SK-N-SH (cell line): ENCODE measurements at regions not wholly inside any gene's neighbourhood (a gene's known extent, or its start where the extent isn't known, plus 50 kb on each side); places are given as distances from the start of the nearest gene placed in this dataset.

ENCODE experiments used
- CTCF ChIA-PET: fragments of 300-600, 350-600 bp; formaldehyde crosslinking; extraction: SDS; loops from one replicate; lab custom pipeline; 2021; lab: Yijun Ruan, JAX
- POLR2A ChIA-PET: fragments of 350-600 bp; sonication (Branson Sonifier 250); formaldehyde crosslinking; extraction: SDS; loops from one replicate; lab custom pipeline; 2020; ENCODE audit warnings: antibody characterized with exemption, inconsistent platforms; lab: Yijun Ruan, JAX
- DNase-seq: peaks from one replicate; pipeline ENCODE4 v3.0.0; 2012
- H2AFZ ChIP-seq: fragments of 200-600 bp; sonication (generic); 2 replicates; pipeline ENCODE4 v1.8.1; 2016; ENCODE audit warnings: antibody characterized with exemption, mild to moderate bottlenecking, low read depth
- H3F3A ChIP-seq: fragments of 200-600 bp; sonication (generic); replicated peaks from 2 replicates; pipeline ENCODE3; 2016; ENCODE audit warnings: antibody characterized with exemption, mild to moderate bottlenecking; ENCODE audit not compliant: insufficient read depth
- H3K27ac ChIP-seq, 2 experiments: fragments of 200-500 bp in 1 of 2; fragments of 200-600 bp in 1 of 2; sonication (Bioruptor generic) in 1 of 2; sonication (generic), shearing (Covaris generic) in 1 of 2; 2 replicates each; pipeline versions ENCODE4 v1.5.1 to v1.6.1; 2014 to 2016; ENCODE audit warnings: low read depth in 2 of 2, inconsistent platforms in 1 of 2, low read length in 1 of 2, mild to moderate bottlenecking in 1 of 2, mixed read lengths in 1 of 2
- H3K27me3 ChIP-seq: fragments of 200-600 bp; sonication (generic), shearing (Covaris generic); 2 replicates; pipeline ENCODE4 v1.6.1; 2016; ENCODE audit warnings: mixed run types; ENCODE audit not compliant: insufficient read depth
- H3K36me3 ChIP-seq, 2 experiments: fragments of 200-500 bp in 1 of 2; fragments of 200-600 bp in 1 of 2; sonication (Bioruptor generic) in 1 of 2; sonication (generic) in 1 of 2; replicated peaks in 1 of 2; 2 replicates each; pipeline versions ENCODE3 to v1.5.1; 2014 to 2016; ENCODE audit warnings: low read length in 1 of 2, mild to moderate bottlenecking in 1 of 2; ENCODE audit not compliant: insufficient read depth in 2 of 2, control insufficient read depth in 1 of 2
- H3K4me1 ChIP-seq, 2 experiments: fragments of 200-500 bp in 1 of 2; fragments of 200-600 bp in 1 of 2; sonication (Bioruptor generic) in 1 of 2; sonication (generic), shearing (Covaris generic) in 1 of 2; 2 replicates each; pipeline versions ENCODE4 v1.5.1 to v1.6.1; 2014 to 2016; ENCODE audit warnings: low read depth in 1 of 2, low read length in 1 of 2, mixed run types in 1 of 2; ENCODE audit not compliant: insufficient read depth in 2 of 2, control insufficient read depth in 1 of 2
- H3K4me2 ChIP-seq: fragments of 200-600 bp; sonication (generic), shearing (Covaris generic); 2 replicates; pipeline ENCODE4 v1.6.1; 2017; ENCODE audit warnings: mixed run types
- H3K4me3 ChIP-seq, 2 experiments: fragments of 200-500 bp in 1 of 2; fragments of 200-600 bp in 1 of 2; sonication (Bioruptor generic) in 1 of 2; sonication (generic), shearing (Covaris generic) in 1 of 2; 2 replicates each; pipeline versions ENCODE4 v1.5.1 to v1.8.1; 2014 to 2016; ENCODE audit warnings: low read depth in 2 of 2, inconsistent platforms in 1 of 2, low read length in 1 of 2, mild to moderate bottlenecking in 1 of 2, mixed read lengths in 1 of 2, moderate library complexity in 1 of 2
- H3K79me2 ChIP-seq: fragments of 200-600 bp; sonication (generic); 2 replicates; pipeline ENCODE4 v1.8.1; 2017; ENCODE audit warnings: mild to moderate bottlenecking; ENCODE audit not compliant: insufficient read depth
- H3K9ac ChIP-seq: fragments of 200-600 bp; sonication (generic); 2 replicates; pipeline ENCODE4 v1.6.1; 2017; ENCODE audit warnings: mixed run types
- H3K9me2 ChIP-seq: fragments of 200-600 bp; sonication (generic); 2 replicates; pipeline ENCODE4 v1.6.1; 2017; ENCODE audit warnings: mixed run types
- H3K9me3 ChIP-seq: fragments of 200-600 bp; sonication (generic); 2 replicates; pipeline ENCODE4 v1.6.1; 2017; ENCODE audit warnings: mixed run types, mild to moderate bottlenecking, moderate library complexity
- H4K20me1 ChIP-seq: fragments of 200-600 bp; sonication (generic); 2 replicates; pipeline ENCODE4 v1.6.1; 2017; ENCODE audit warnings: mild to moderate bottlenecking, mixed run types; ENCODE audit not compliant: insufficient read depth
- EP300 ChIP-seq, 2 experiments: IDR thresholded peaks; 2 replicates each; pipeline versions ENCODE4 v1.4.0 to v1.6.1; 2012; ENCODE audit warnings: borderline replicate concordance in 1 of 2, low read depth in 1 of 2, low read length in 1 of 2
- FOSL2 ChIP-seq: IDR thresholded peaks from 2 replicates; pipeline ENCODE4 v1.4.0; 2012; ENCODE audit warnings: low read depth, mild to moderate bottlenecking, moderate library complexity, borderline replicate concordance
- FOXJ3 ChIP-seq: sonication (generic); formaldehyde crosslinking; IDR thresholded peaks from 2 replicates; pipeline ENCODE4 v1.5.1; 2020; ENCODE audit warnings: mild to moderate bottlenecking, missing genetic modification reagents
- FOXM1 ChIP-seq: IDR thresholded peaks from 2 replicates; pipeline ENCODE4 v1.4.0; 2012; ENCODE audit warnings: low read depth, mild to moderate bottlenecking
- IRF3 ChIP-seq: fragments of 150-350 bp; IDR thresholded peaks from 2 replicates; pipeline ENCODE4 v1.6.1; 2016; ENCODE audit warnings: mild to moderate bottlenecking, low read depth, low read length
- JUND ChIP-seq: IDR thresholded peaks from 2 replicates; pipeline ENCODE4 v1.4.0; 2012
- NFIC ChIP-seq: IDR thresholded peaks from 2 replicates; pipeline ENCODE4 v1.4.0; 2012; ENCODE audit warnings: borderline replicate concordance
- NRF1 ChIP-seq: IDR thresholded peaks from 2 replicates; pipeline ENCODE4 v1.6.1; 2012; ENCODE audit warnings: low read depth, mild to moderate bottlenecking, low read length
- POLR2AphosphoS5 ChIP-seq: IDR thresholded peaks from 2 replicates; pipeline ENCODE4 v1.6.1; 2012; ENCODE audit warnings: low read depth, low read length
- RFX5 ChIP-seq: IDR thresholded peaks from 2 replicates; pipeline ENCODE4 v1.6.1; 2012; ENCODE audit warnings: mild to moderate bottlenecking, improper control_type of control experiment, low read length
- SIN3A ChIP-seq: IDR thresholded peaks from 2 replicates; pipeline ENCODE4 v1.6.1; 2012; ENCODE audit warnings: low read depth, mild to moderate bottlenecking, low read length, moderate library complexity, borderline replicate concordance
- SMC3 ChIP-seq: IDR thresholded peaks from 2 replicates; pipeline ENCODE4 v1.6.1; 2012; ENCODE audit warnings: low read depth, low read length, improper control_type of control experiment
- TAF1 ChIP-seq: IDR thresholded peaks from 2 replicates; pipeline ENCODE4 v1.6.1; 2012; ENCODE audit warnings: low read depth, mild to moderate bottlenecking, low read length, moderate library complexity, borderline replicate concordance
- TEAD4 ChIP-seq: IDR thresholded peaks from 2 replicates; pipeline ENCODE4 v1.4.0; 2012; ENCODE audit warnings: mild to moderate bottlenecking, borderline replicate concordance; ENCODE audit not compliant: insufficient read depth
- USF1 ChIP-seq: IDR thresholded peaks from 2 replicates; pipeline ENCODE4 v1.4.0; 2012; ENCODE audit warnings: low read depth, borderline replicate concordance
- YY1 ChIP-seq: IDR thresholded peaks from 2 replicates; pipeline ENCODE4 v1.4.0; 2012; ENCODE audit warnings: low read depth, mild to moderate bottlenecking
- WGBS: methylation state at CpG from one replicate; pipeline ENCODE4 v1.1.6; 2017; ENCODE audit warnings: low lambda C conversion rate; 5-methylcytosine and 5-hydroxymethylcytosine counted together
- TF ChIP-seq, protein P1 (sequence below): fragments of 200-600 bp; sonication (generic); IDR thresholded peaks from 2 replicates; pipeline ENCODE4 v1.6.1; 2017; ENCODE audit warnings: antibody characterized with exemption, mild to moderate bottlenecking, moderate library complexity
- TF ChIP-seq, protein P2 (sequence below): IDR thresholded peaks from 2 replicates; pipeline ENCODE4; 2012

DNA sequence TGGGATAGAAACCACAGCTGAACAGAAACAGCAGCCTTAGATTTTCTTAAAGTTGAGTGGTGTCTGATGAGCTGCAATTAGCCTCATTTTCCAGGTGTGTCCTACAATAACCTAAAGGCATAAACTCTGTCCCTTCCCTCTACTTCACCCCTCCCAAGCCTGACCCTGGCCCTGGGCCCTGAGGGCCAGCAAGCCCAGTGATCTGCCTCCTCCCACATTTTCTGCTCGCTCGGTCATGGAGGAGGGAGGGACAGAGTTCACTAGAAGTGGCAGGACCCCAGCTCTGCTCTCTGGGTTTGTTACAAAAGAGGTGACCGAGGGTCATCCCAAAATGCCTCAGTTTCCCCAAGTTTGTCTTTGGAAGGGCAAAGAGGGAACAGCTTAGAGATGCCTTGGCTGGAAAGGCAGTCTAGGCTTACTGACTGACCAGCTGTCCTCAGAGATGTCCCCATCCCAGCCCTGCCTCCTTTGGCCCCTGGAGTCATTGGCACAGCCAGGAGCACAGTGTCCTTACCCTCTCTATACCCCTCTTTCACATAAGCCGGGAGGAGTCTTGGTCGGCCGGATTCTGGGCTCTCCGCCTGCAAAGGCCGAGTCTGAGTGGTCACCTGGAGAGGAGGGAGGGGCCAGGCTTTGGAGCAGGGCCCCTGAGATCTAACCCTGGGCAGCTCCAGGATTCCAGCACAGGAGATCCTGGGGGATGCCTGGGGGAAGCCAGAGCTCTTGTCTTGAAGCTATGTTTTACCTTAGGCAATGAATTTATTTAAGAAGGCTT is 172.7 kb downstream of the PTPRU start:
- Histone ChIP-seq H2AFZ (no peak overlapping the region), H3K9me2 (no peaks in the 10 kb centered on the region), H3K79me2 (no peaks in the 10 kb centered on the region), H3K9me3 (no peaks in the 10 kb centered on the region), H3K4me1 (peaks cover 0 to 15% of the 10 kb centered on the region in 2 experiments; a peak in 1 of 4 replicates), H4K20me1 (no peaks in the 10 kb centered on the region), H3F3A (no peaks in the 10 kb centered on the region), H3K4me3 (no peak overlapping the region), H3K4me2 (no peak overlapping the region), H3K36me3 (no peaks in the 10 kb centered on the region), H3K27ac (no peak overlapping the region), H3K9ac (no peak overlapping the region), H3K27me3 (no peaks in the 10 kb centered on the region)
- WGBS = 32% methylated on average over 7 of the region's 8 CpGs
- TF ChIP-seq USF1 (no peak), SMC3 (no peak), IRF3 (no peak), TAF1 (no peak), RFX5 (no peak), FOSL2 (no peak), NFIC (no peak)
- TF ChIP-seq, protein P1, sequence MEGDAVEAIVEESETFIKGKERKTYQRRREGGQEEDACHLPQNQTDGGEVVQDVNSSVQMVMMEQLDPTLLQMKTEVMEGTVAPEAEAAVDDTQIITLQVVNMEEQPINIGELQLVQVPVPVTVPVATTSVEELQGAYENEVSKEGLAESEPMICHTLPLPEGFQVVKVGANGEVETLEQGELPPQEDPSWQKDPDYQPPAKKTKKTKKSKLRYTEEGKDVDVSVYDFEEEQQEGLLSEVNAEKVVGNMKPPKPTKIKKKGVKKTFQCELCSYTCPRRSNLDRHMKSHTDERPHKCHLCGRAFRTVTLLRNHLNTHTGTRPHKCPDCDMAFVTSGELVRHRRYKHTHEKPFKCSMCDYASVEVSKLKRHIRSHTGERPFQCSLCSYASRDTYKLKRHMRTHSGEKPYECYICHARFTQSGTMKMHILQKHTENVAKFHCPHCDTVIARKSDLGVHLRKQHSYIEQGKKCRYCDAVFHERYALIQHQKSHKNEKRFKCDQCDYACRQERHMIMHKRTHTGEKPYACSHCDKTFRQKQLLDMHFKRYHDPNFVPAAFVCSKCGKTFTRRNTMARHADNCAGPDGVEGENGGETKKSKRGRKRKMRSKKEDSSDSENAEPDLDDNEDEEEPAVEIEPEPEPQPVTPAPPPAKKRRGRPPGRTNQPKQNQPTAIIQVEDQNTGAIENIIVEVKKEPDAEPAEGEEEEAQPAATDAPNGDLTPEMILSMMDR = no peak
- TF ChIP-seq, protein P2, sequence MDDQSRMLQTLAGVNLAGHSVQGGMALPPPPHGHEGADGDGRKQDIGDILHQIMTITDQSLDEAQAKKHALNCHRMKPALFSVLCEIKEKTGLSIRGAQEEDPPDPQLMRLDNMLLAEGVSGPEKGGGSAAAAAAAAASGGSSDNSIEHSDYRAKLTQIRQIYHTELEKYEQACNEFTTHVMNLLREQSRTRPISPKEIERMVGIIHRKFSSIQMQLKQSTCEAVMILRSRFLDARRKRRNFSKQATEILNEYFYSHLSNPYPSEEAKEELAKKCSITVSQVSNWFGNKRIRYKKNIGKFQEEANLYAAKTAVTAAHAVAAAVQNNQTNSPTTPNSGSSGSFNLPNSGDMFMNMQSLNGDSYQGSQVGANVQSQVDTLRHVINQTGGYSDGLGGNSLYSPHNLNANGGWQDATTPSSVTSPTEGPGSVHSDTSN = no peak
- DNase-seq = no peak
- ChIA-PET POLR2A (no interaction called here), CTCF (interaction anchor here (0.6 to 1.4 kb wide), 2 partner anchors 61 to 570 kb away, joined by 3 read pairs; no protein-coding TSS in a partner anchor)

DNA sequence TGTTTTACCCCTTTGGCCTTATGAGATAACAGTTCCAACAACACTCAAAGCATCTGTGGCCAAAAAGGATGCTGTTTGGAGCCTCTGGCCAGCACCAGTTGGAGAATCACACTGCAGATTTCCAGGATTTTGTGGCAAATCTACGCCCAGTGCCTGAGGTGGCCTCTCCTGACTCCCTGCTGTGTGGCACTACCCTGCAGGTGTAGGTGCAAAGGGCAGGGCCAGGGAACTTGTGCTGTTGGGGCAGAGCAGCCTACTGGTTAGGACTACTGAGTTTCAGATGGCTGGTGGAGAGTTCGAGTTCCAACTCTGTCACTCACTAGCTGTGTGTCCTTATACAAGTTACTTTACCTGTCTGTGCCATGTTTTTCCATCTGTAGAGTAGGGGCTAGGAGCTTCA is 170.5 kb downstream of the PTPRU start:
- no peaks in the 10 kb centered on the region for H3K79me2 ChIP-seq
- H3K9me3 ChIP-seq = no peaks in the 10 kb centered on the region
- no peak overlapping the region for H2AFZ ChIP-seq
- POLR2A ChIA-PET = no interaction called here
- H3K4me3 ChIP-seq = no peak overlapping the region
- no peak overlapping the region for H3K4me2 ChIP-seq
- CTCF ChIA-PET = no interaction called here
- H4K20me1 ChIP-seq = no peaks in the 10 kb centered on the region
- no peak overlapping the region for H3K27ac ChIP-seq
- no peak for DNase-seq
- 23% methylated on average over 2 of the region's 2 CpGs for WGBS
- H3K9ac ChIP-seq = no peak overlapping the region
- H3K27me3 ChIP-seq = no peaks in the 10 kb centered on the region
- H3F3A ChIP-seq = no peaks in the 10 kb centered on the region
- TF ChIP-seq RFX5 (no peak), YY1 (no peak), POLR2AphosphoS5 (no peak), TEAD4 (no peak), TAF1 (no peak), NRF1 (no peak), EP300 (IDR thresholded peaks at IDR 0.05; ENCODE audit: borderline replicate concordance in 1 of 2, low read depth in 1 of 2, low read length in 1 of 2) (no peak), FOXM1 (no peak), JUND (no peak), FOXJ3 (CRISPR knock-in tag) (no peak), USF1 (no peak), NFIC (no peak), SIN3A (no peak)
- peaks cover 0 to 11% of the 10 kb centered on the region in 2 experiments; a peak in 1 of 4 replicates for H3K4me1 ChIP-seq
- H3K9me2 ChIP-seq = no peaks in the 10 kb centered on the region
- no peaks in the 10 kb centered on the region for H3K36me3 ChIP-seq
